HepG2 (cell line): ENCODE measurements at regions not wholly inside any gene's neighbourhood (a gene's known extent, or its start where the extent isn't known, plus 50 kb on each side); places are given as distances from the start of the nearest gene placed in this dataset.

Experiments
- AGO1 ChIP-seq: fragments of 200-400 bp; formaldehyde crosslinking; IDR thresholded peaks from 2 replicates; pipeline ENCODE4 v1.6.1; 2017; ENCODE audit warnings: mild to moderate bottlenecking, low read depth, low read length, moderate library complexity; ENCODE audit not compliant: poor library complexity, severe bottlenecking
- FOXA1 ChIP-seq, 2 experiments: fragments of 450-650 bp in 1 of 2; sonication (generic) in 1 of 2; formaldehyde crosslinking in 1 of 2; IDR thresholded peaks; 2 replicates each; pipeline versions ENCODE4 v1.4.0 to v1.6.1; 2016 to 2020; ENCODE audit warnings: missing genetic modification reagents in 1 of 2
- GATA4 ChIP-seq: sonication (generic); IDR thresholded peaks from 2 replicates; pipeline ENCODE4 v1.6.1; 2016; ENCODE audit warnings: antibody characterized with exemption, low read depth, borderline replicate concordance
- GLI4 ChIP-seq: sonication (generic); formaldehyde crosslinking; IDR thresholded peaks from 2 replicates; pipeline ENCODE4 v1.5.1; 2020; ENCODE audit warnings: missing genetic modification reagents, mild to moderate bottlenecking, moderate library complexity, borderline replicate concordance
- HOXA7 ChIP-seq: sonication (generic); formaldehyde crosslinking; IDR thresholded peaks from 2 replicates; pipeline ENCODE4 v1.8.1; 2022; ENCODE audit warnings: mild to moderate bottlenecking, missing genetic modification reagents, moderate library complexity
- KMT2B ChIP-seq: IDR thresholded peaks from 2 replicates; pipeline ENCODE4 v1.6.1; 2016; ENCODE audit warnings: missing genetic modification reagents, missing compliant biosample characterization
- MED13 ChIP-seq: sonication (generic); formaldehyde crosslinking; IDR thresholded peaks from 2 replicates; pipeline ENCODE4 v1.5.0; 2020; ENCODE audit warnings: missing genetic modification reagents
- RNF2 ChIP-seq: fragments of 450-650 bp; conservative IDR thresholded peaks from 2 replicates; pipeline ENCODE4 v1.6.1; 2016; ENCODE audit warnings: low read depth
- SOX13 ChIP-seq, 3 experiments: fragments of 450-650 bp in 1 of 3; sonication (generic) in 1 of 3; formaldehyde crosslinking in 1 of 3; IDR thresholded peaks in 2 of 3; conservative IDR thresholded peaks in 1 of 3; 2 replicates each; pipeline versions ENCODE4 v1.5.0 to v1.6.1; 2016 to 2020; ENCODE audit warnings: antibody characterized with exemption in 1 of 3, mild to moderate bottlenecking in 1 of 3, missing compliant biosample characterization in 1 of 3, missing genetic modification reagents in 1 of 3, moderate library complexity in 1 of 3
- STAG1 ChIP-seq: sonication (generic); formaldehyde crosslinking; IDR thresholded peaks from 2 replicates; pipeline ENCODE4 v1.4.0; 2020; ENCODE audit warnings: missing genetic modification reagents
- YEATS2 ChIP-seq: sonication (generic); formaldehyde crosslinking; IDR thresholded peaks from 2 replicates; pipeline ENCODE4 v1.4.0; 2020; ENCODE audit warnings: missing genetic modification reagents, borderline replicate concordance
- ZNF10 ChIP-seq: sonication (generic); formaldehyde crosslinking; IDR thresholded peaks from 2 replicates; pipeline ENCODE4 v1.4.0; 2020; ENCODE audit warnings: mild to moderate bottlenecking, low read depth, missing genetic modification reagents, borderline replicate concordance
- ZNF772 ChIP-seq: sonication (generic); formaldehyde crosslinking; IDR thresholded peaks from 2 replicates; pipeline ENCODE4 v1.5.0; 2020; ENCODE audit warnings: mild to moderate bottlenecking, missing genetic modification reagents
- ZNF773 ChIP-seq: sonication (generic); formaldehyde crosslinking; IDR thresholded peaks from 2 replicates; pipeline ENCODE4 v1.4.0; 2020; ENCODE audit warnings: missing genetic modification reagents, borderline replicate concordance
- ZSCAN29 ChIP-seq: sonication (generic); formaldehyde crosslinking; conservative IDR thresholded peaks from 2 replicates; pipeline ENCODE4 v1.4.0; 2020; ENCODE audit warnings: mild to moderate bottlenecking, missing genetic modification reagents
- ZZZ3 ChIP-seq: sonication (generic); formaldehyde crosslinking; IDR thresholded peaks from 2 replicates; pipeline ENCODE4 v1.4.0; 2020; ENCODE audit warnings: missing genetic modification reagents, mild to moderate bottlenecking, borderline replicate concordance
- TF ChIP-seq, protein P1 (sequence below): IDR thresholded peaks from 2 replicates; pipeline ENCODE4 v1.6.1; 2016; ENCODE audit warnings: low read depth, missing genetic modification reagents, missing compliant biosample characterization
- TF ChIP-seq, protein P2 (sequence below): sonication (generic); formaldehyde crosslinking; IDR thresholded peaks from 2 replicates; pipeline ENCODE4 v1.9.0; 2021; ENCODE audit warnings: missing genetic modification reagents, borderline replicate concordance
- TF ChIP-seq, protein P3 (sequence below): sonication (generic); formaldehyde crosslinking; IDR thresholded peaks from 2 replicates; pipeline ENCODE4 v1.4.0; 2020; ENCODE audit warnings: missing genetic modification reagents
- TF ChIP-seq, protein P4 (sequence below): sonication (generic); formaldehyde crosslinking; IDR thresholded peaks from 2 replicates; pipeline ENCODE4 v1.5.0; 2020; ENCODE audit warnings: missing genetic modification reagents

DNA sequence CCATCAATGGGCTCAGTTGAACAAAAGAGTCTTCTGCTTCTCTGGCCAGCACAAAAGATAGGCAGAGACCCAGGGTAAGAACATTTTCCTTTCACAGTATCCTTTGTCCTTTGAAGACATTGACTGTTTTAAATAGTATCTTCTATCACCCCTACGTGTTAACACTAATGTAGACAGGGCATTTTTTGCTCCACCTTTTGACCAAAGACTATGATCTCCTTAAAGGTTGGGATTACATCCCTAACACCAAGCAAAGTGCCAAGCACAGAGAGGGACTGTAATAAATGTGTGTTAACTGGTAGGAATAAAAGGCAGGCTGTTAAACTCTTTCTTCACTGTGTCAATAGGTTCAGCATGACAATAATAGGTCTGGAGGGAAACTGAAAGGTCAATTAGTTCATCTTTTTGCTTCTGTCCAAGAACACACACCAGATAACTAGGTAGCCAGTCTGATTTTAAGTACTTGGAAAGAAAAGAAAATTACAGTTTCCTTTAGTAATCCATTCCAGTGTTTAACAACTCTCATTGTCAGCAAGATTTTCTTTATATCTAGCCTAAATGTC, 63.6 kb upstream of the NOX3 start (continued):
- TF ChIP-seq, protein P1, sequence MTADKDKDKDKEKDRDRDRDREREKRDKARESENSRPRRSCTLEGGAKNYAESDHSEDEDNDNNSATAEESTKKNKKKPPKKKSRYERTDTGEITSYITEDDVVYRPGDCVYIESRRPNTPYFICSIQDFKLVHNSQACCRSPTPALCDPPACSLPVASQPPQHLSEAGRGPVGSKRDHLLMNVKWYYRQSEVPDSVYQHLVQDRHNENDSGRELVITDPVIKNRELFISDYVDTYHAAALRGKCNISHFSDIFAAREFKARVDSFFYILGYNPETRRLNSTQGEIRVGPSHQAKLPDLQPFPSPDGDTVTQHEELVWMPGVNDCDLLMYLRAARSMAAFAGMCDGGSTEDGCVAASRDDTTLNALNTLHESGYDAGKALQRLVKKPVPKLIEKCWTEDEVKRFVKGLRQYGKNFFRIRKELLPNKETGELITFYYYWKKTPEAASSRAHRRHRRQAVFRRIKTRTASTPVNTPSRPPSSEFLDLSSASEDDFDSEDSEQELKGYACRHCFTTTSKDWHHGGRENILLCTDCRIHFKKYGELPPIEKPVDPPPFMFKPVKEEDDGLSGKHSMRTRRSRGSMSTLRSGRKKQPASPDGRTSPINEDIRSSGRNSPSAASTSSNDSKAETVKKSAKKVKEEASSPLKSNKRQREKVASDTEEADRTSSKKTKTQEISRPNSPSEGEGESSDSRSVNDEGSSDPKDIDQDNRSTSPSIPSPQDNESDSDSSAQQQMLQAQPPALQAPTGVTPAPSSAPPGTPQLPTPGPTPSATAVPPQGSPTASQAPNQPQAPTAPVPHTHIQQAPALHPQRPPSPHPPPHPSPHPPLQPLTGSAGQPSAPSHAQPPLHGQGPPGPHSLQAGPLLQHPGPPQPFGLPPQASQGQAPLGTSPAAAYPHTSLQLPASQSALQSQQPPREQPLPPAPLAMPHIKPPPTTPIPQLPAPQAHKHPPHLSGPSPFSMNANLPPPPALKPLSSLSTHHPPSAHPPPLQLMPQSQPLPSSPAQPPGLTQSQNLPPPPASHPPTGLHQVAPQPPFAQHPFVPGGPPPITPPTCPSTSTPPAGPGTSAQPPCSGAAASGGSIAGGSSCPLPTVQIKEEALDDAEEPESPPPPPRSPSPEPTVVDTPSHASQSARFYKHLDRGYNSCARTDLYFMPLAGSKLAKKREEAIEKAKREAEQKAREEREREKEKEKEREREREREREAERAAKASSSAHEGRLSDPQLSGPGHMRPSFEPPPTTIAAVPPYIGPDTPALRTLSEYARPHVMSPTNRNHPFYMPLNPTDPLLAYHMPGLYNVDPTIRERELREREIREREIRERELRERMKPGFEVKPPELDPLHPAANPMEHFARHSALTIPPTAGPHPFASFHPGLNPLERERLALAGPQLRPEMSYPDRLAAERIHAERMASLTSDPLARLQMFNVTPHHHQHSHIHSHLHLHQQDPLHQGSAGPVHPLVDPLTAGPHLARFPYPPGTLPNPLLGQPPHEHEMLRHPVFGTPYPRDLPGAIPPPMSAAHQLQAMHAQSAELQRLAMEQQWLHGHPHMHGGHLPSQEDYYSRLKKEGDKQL: no peak
- TF ChIP-seq SOX13 (IDR thresholded peaks at IDR 0.05): no peak
- peak in 1 of 2 experiments; percentile 56; a peak in 1 of 4 replicates for TF ChIP-seq SOX13 (CRISPR knock-in tag; conservative IDR thresholded peaks at IDR 0.05 in 1 of 2, IDR thresholded peaks at IDR 0.05 in 1 of 2)
- no peak for TF ChIP-seq ZNF773 (CRISPR knock-in tag)
- TF ChIP-seq RNF2: no peak
- TF ChIP-seq ZNF772 (CRISPR knock-in tag): no peak
- TF ChIP-seq ZNF10: no peak
- TF ChIP-seq, protein P2, sequence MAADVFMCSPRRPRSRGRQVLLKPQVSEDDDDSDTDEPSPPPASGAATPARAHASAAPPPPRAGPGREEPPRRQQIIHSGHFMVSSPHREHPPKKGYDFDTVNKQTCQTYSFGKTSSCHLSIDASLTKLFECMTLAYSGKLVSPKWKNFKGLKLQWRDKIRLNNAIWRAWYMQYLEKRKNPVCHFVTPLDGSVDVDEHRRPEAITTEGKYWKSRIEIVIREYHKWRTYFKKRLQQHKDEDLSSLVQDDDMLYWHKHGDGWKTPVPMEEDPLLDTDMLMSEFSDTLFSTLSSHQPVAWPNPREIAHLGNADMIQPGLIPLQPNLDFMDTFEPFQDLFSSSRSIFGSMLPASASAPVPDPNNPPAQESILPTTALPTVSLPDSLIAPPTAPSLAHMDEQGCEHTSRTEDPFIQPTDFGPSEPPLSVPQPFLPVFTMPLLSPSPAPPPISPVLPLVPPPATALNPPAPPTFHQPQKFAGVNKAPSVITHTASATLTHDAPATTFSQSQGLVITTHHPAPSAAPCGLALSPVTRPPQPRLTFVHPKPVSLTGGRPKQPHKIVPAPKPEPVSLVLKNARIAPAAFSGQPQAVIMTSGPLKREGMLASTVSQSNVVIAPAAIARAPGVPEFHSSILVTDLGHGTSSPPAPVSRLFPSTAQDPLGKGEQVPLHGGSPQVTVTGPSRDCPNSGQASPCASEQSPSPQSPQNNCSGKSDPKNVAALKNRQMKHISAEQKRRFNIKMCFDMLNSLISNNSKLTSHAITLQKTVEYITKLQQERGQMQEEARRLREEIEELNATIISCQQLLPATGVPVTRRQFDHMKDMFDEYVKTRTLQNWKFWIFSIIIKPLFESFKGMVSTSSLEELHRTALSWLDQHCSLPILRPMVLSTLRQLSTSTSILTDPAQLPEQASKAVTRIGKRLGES (CRISPR knock-in tag): no peak
- no peak for TF ChIP-seq YEATS2 (CRISPR knock-in tag)
- TF ChIP-seq MED13 (CRISPR knock-in tag): no peak
- TF ChIP-seq ZZZ3 (CRISPR knock-in tag): no peak
- TF ChIP-seq GLI4: no peak
- TF ChIP-seq, protein P3, sequence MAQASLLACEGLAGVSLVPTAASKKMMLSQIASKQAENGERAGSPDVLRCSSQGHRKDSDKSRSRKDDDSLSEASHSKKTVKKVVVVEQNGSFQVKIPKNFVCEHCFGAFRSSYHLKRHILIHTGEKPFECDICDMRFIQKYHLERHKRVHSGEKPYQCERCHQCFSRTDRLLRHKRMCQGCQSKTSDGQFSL (CRISPR knock-in tag): no peak
- no peak for TF ChIP-seq FOXA1 (IDR thresholded peaks at IDR 0.05)
- peak; percentile 65 for TF ChIP-seq FOXA1 (CRISPR knock-in tag; IDR thresholded peaks at IDR 0.05)
- TF ChIP-seq HOXA7 (CRISPR knock-in tag): no peak
- TF ChIP-seq KMT2B: no peak
- TF ChIP-seq GATA4: no peak
- TF ChIP-seq ZSCAN29 (CRISPR knock-in tag): no peak
- no peak for TF ChIP-seq AGO1
- TF ChIP-seq STAG1 (CRISPR knock-in tag): no peak
- TF ChIP-seq, protein P4, sequence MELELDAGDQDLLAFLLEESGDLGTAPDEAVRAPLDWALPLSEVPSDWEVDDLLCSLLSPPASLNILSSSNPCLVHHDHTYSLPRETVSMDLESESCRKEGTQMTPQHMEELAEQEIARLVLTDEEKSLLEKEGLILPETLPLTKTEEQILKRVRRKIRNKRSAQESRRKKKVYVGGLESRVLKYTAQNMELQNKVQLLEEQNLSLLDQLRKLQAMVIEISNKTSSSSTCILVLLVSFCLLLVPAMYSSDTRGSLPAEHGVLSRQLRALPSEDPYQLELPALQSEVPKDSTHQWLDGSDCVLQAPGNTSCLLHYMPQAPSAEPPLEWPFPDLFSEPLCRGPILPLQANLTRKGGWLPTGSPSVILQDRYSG: no peak
